ENCODE measurements at regions not wholly inside any gene's neighbourhood (a gene's known extent, or its start where the extent isn't known, plus 50 kb on each side); places are given as distances from the start of the nearest gene placed in this dataset.

DNA sequence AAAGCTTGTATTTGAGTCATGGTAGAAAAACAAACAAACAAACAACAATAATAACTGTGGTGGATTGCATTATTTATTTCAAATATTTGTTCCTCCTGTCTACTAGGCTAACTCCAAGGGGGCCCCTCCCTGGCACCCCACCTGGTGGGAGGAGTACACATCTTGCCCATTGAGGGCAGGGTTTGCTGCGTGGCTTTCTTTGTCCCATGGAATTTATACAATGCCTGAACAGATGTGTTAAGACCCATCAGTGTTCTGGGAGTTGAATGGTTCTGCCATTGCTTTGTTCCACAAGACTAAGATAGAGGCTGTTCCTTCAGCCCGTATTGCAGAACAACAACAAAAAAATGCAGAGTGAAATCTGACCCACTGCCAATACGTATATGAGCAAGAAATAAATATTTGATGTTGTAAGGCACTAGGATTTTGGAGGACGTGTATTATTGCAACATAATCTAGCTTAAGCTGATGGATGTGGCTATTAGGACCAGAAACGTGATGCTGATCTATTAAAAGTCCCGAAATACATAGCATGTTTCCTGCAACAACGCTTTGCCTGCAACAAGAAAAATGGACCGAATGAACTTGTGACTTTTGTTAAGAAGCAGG lies 119.1 kb upstream of the JCAD start:
- TF ChIP-seq CTCF (IDR thresholded peaks at IDR 0.05; ENCODE audit: unreplicated experiment), result no peak
- H3K27me3 Mint-ChIP-seq (ENCODE audit: unreplicated experiment), result peaks cover 6% of the 10 kb centered on the region
- no peaks in the 10 kb centered on the region for H3K36me3 Mint-ChIP-seq (ENCODE audit: low read depth, unreplicated experiment)
- DNase-seq (ENCODE audit: low spot score), result no peak
- peaks cover 18% of the 10 kb centered on the region for H3K4me1 Mint-ChIP-seq (ENCODE audit: unreplicated experiment)
- no peak overlapping the region for H3K4me3 Mint-ChIP-seq (ENCODE audit: unreplicated experiment)
- no peaks in the 10 kb centered on the region for H3K9me3 Mint-ChIP-seq (ENCODE audit: unreplicated experiment)
- H3K27ac Mint-ChIP-seq (ENCODE audit: unreplicated experiment), result no peak overlapping the region

DNA sequence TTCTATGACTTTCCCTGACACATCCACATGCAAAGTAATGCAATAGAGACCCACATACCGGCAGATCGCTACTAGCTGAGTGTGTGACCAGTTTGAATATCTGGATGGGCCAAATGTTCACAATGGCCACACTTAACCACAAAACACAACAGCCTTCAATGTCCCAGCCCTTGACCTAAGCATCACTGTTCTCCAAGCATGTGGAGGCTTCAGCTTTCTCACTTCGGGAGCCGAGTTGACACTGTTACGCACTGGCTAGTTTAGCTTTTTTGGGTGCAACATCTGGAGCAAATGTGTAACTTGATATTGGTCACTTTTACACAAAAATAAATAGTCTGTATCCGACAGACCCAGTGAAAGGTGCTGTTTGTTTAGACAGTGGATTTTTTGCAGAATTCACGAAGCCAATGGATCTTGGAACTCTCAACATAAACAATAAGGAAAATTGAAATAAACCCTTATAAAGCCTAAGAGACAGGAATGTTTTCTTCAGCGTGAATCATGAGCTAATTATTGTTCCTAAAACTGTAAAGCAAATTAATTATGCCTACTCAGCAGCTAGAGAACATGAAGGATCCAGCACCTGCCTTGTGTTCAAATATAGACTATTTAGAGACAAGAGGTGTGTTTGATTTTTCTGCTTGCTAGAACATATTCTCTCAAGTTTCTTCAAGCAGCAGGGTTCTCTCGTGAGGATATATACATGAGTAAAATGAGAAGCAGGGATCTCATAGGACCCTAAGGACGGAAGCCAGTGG lies 117.6 kb upstream of the JCAD start:
- Mint-ChIP-seq H3K27me3 (ENCODE audit: unreplicated experiment) (peaks cover 4% of the 10 kb centered on the region), H3K4me1 (ENCODE audit: unreplicated experiment) (peaks cover 3% of the 10 kb centered on the region), H3K27ac (ENCODE audit: unreplicated experiment) (no peak overlapping the region), H3K4me3 (ENCODE audit: unreplicated experiment) (no peak overlapping the region), H3K9me3 (ENCODE audit: unreplicated experiment) (no peaks in the 10 kb centered on the region), H3K36me3 (ENCODE audit: low read depth, unreplicated experiment) (no peaks in the 10 kb centered on the region)
- DNase-seq (ENCODE audit: low spot score), result no peak
- no peak for TF ChIP-seq CTCF (IDR thresholded peaks at IDR 0.05; ENCODE audit: unreplicated experiment)

- no peak for DNase-seq (ENCODE audit: low spot score)
- no peak for TF ChIP-seq CTCF (IDR thresholded peaks at IDR 0.05; ENCODE audit: unreplicated experiment)
- H3K4me3 Mint-ChIP-seq (ENCODE audit: unreplicated experiment), result no peak overlapping the region
- H3K36me3 Mint-ChIP-seq (ENCODE audit: low read depth, unreplicated experiment), result no peaks in the 10 kb centered on the region
- peaks cover 2% of the 10 kb centered on the region for H3K27me3 Mint-ChIP-seq (ENCODE audit: unreplicated experiment)
- no peaks in the 10 kb centered on the region for H3K4me1 Mint-ChIP-seq (ENCODE audit: unreplicated experiment)
- H3K27ac Mint-ChIP-seq (ENCODE audit: unreplicated experiment), result no peak overlapping the region
- H3K9me3 Mint-ChIP-seq (ENCODE audit: unreplicated experiment), result no peaks in the 10 kb centered on the region
These were observed 116.8 kb upstream of the JCAD start for GRCh38 chr10:30176182-30176581.

GRCh38 chr10:30172673-30173072 lies 113.3 kb upstream of the JCAD start:
- Mint-ChIP-seq H3K27me3 (ENCODE audit: unreplicated experiment) (peaks cover 3% of the 10 kb centered on the region), H3K4me1 (ENCODE audit: unreplicated experiment) (no peaks in the 10 kb centered on the region), H3K4me3 (ENCODE audit: unreplicated experiment) (no peak overlapping the region), H3K9me3 (ENCODE audit: unreplicated experiment) (no peaks in the 10 kb centered on the region), H3K36me3 (ENCODE audit: low read depth, unreplicated experiment) (peaks cover 4% of the 10 kb centered on the region), H3K27ac (ENCODE audit: unreplicated experiment) (no peak overlapping the region)
- no peak for DNase-seq (ENCODE audit: low spot score)
- TF ChIP-seq CTCF (IDR thresholded peaks at IDR 0.05; ENCODE audit: unreplicated experiment), result no peak

DNA sequence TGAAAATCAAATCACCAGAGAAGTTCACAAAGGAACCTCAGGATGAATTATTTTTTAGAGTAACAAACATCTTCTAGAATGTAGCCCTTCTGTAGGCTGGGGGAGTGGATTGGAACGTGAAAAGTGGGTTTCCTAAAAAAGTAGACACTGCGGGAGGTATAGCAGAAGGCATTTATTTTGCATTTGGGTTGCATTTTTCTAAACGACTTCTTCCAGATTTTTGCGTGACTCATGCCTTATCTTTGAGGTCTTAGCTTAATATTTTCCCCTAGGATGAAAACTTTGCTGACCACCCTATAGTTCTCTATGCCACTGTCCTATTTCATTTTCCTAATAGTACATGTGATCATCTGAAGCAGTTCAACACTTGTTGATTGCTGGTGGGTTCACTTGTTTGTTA lies 112.7 kb upstream of the JCAD start:
- H3K4me3 Mint-ChIP-seq (ENCODE audit: unreplicated experiment), result no peak overlapping the region
- no peak for TF ChIP-seq CTCF (IDR thresholded peaks at IDR 0.05; ENCODE audit: unreplicated experiment)

More for the DNA sequence above, 112.7 kb upstream of the JCAD start:
- Mint-ChIP-seq H3K9me3 (ENCODE audit: unreplicated experiment) (no peaks in the 10 kb centered on the region), H3K36me3 (ENCODE audit: low read depth, unreplicated experiment) (peaks cover 4% of the 10 kb centered on the region), H3K27me3 (ENCODE audit: unreplicated experiment) (peaks cover 3% of the 10 kb centered on the region), H3K27ac (ENCODE audit: unreplicated experiment) (no peak overlapping the region), H3K4me1 (ENCODE audit: unreplicated experiment) (no peaks in the 10 kb centered on the region)
- no peak for DNase-seq (ENCODE audit: low spot score)

All from endothelial cell (in vitro differentiated cells).